Jurkat, Clone E6-1 (cell line): ENCODE measurements at regions not wholly inside any gene's neighbourhood (a gene's known extent, or its start where the extent isn't known, plus 50 kb on each side); places are given as distances from the start of the nearest gene placed in this dataset.

ENCODE experiments used
- DNase-seq: peaks from one replicate; pipeline ENCODE4 v3.0.0-alpha.2; 2011; ENCODE audit warnings: low read depth, low spot score
- H3K4me3 ChIP-seq: 2 replicates; pipeline ENCODE4 v1.5.1; 2011; ENCODE audit warnings: mild to moderate bottlenecking, low read length, control low read depth, moderate library complexity

DNA sequence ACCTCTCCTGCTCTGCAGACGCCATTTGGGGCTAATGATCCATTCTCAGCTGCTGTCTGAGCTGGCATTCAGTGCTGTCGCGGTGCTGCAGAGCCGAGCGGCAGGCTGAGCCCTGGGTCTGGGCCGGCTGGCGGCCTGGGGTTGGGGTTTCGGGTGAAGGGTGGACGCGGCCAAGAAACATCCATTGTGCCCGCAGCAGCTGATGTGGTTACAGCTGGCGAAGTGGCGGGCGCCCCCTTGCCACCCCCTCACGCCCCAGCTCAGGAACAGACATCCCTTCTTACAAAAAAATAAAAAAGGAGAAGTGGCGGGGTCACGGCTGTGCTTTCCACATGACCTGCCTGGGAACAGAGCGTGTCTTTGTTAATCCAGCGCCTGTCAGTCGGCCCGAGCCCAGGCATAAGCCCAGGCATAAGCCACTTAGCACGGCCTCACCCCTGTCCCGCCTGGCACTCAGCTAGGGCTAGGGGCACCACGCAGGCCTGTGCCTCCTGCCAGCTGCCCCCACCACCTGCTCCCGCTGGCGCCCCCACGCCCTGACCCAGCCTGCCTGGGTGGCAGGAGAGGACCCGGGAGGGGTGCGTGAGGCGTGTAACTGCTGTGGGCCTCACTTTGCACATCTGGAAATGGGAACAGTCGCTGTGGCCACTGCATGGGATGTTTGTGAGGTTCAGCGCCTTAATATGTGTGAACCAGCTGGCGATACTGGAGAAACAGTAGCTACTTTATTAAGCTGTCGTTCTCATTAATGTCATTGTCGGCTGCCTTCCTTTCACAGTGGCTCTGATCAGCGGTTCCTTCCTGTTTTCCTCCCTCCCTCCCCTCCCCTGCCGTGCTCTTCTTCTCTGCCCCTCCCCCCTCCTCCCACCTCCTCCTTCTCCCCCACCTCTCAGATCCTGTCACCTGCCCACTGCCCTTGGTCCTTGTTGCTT lies 197.7 kb upstream of the CIBAR2 start:
- H3K4me3 ChIP-seq: no peak overlapping the region
- DNase-seq: peak; percentile 48

DNA sequence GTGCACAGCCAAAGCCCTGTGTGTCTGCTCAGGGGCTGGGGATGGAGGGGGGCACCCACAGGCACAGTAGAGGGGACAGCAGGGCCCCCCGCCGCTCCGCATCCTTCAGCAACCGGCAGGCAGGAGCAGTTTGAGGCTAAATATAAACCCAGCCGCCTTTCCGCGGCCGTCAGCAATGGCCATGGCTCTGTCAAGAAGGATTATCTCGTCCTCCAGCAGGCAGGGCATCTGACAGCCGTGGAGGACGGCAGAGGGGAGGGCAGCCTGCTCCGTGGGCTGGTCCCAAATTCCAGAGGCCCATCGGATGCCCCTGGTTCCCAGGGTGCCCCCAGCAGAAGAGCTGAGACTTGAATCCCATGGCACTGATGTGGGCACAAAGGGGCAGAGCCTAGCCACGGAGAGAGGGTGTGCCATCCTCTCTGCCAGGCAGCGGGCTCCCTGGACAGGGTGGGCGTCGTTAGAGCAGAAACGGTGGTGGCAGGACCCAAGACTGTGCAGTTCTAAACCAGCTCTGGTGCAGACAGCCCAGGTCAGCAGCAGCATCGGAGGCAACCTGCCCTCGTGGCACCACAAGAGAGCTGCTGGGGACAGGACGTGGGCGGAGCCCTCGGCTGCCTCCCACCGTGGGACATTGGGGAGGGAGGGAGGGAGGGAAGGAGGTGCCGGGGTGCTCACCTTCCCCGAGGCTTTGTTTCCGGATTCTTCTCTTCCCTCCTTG lies 198.8 kb upstream of the CIBAR2 start:
- no peak overlapping the region for H3K4me3 ChIP-seq
- DNase-seq: no peak

GRCh38 chr16:85311741-85312140 lies 199.5 kb upstream of the CIBAR2 start:
- DNase-seq: no peak
- no peak overlapping the region for H3K4me3 ChIP-seq

GRCh38 chr16:85312174-85312573 lies 199.9 kb upstream of the CIBAR2 start:
- no peak overlapping the region for H3K4me3 ChIP-seq
- no peak for DNase-seq

DNA sequence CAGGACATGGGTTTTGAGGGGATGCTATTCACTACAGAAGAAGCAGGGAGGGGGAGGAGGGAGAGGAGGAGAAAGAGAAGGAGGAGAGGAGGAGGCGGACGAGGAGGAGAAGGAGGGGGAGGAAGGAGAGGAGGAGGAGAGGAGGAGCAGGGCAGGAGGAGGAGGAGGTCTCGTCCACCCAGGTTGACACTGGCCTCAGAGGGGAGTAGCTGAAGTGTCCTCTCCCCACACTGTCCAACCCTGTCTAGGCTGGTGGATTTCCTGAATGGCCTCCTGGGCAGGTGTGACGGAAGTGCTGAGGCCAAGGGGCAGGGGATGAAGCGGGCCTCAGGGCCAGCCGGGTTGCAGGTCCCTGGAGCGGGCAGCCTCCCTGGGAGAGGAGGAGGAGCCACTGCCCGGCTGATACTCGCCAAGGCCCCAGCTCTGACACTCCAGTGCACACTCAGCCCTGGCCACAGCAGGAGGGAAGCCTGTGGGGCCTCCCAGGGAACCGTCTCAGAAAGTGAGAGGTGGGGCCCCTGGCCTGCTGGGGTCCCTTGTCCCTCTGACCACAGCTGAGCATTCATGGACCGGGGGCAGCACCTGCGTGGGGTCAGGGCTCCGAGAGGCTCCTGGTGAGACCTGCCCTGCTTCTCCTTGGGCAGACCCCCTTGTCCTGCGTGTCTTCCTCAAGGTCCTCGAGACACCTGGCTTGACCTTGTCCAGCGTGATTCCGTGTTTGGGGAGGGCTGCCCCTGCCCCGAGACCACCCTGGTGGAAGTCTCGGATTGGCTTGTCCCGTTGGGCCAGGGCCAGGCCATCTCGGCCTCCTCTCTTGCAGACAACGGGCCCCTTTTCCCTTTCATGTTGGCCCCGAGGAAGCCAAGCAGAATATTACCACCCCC lies 200.6 kb upstream of the CIBAR2 start:
- no peak overlapping the region for H3K4me3 ChIP-seq
- no peak for DNase-seq

GRCh38 chr16:85313526-85314301 lies 201.4 kb upstream of the CIBAR2 start:
- no peak overlapping the region for H3K4me3 ChIP-seq
- DNase-seq: no peak

- no peak overlapping the region for H3K4me3 ChIP-seq
- no peak for DNase-seq
Measured at GRCh38 chr16:85314512-85314971, 202.3 kb upstream of the CIBAR2 start.

DNA sequence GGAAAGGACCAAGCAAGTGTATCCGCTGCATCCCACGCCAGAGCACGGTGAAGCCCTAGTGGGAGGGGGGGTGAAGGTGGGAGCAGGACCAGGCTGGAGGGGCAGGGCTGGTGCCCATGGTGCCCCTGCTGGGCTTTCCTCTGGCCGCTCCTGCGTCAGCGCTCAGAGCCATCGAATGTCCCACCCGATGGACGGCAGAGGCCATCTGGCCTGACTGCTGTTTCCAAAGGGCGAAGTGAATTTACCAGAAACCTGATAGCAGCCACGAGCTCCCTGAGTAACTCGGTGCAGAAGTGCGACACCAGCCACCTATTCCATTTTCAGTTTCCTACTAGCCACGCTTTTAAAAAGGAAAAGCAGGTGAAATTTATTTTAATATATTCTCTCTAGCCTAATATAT lies 203.6 kb upstream of the CIBAR2 start:
- DNase-seq: no peak

DNA sequence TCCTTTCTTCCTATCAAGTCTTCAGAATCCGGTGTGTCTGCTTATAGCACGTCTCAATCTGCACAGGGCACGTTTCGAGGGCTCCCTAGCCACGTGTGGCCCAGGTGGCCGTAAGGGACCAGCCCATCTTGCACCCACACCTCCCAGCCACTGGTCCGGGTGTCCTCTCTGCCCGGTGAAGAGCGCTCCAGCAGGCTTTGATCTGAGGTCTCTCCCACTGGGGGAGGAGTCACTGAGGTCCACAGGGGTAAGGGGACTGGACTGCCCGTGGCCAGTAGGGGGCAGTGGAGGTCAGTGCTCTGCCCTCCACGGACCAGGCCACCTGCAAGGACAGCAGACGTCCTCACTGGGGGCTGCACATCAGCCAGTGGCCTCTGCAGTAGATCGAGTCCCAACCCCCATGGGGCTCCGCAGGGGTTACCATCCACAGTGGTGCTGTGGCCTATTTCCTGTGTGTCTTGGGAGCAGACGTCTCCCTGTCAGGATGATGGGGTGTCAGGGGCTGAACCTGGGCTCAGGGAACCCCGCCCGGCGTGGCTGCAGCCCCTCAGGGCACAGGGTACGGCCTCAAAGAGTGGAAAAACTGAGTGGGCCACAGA lies 204.1 kb upstream of the CIBAR2 start:
- no peak for DNase-seq
- H3K4me3 ChIP-seq: no peak overlapping the region

More for the DNA sequence above, 203.6 kb upstream of the CIBAR2 start:
- H3K4me3 ChIP-seq: no peak overlapping the region

GRCh38 chr16:85316944-85317343 lies 204.7 kb upstream of the CIBAR2 start:
- DNase-seq: no peak

DNA sequence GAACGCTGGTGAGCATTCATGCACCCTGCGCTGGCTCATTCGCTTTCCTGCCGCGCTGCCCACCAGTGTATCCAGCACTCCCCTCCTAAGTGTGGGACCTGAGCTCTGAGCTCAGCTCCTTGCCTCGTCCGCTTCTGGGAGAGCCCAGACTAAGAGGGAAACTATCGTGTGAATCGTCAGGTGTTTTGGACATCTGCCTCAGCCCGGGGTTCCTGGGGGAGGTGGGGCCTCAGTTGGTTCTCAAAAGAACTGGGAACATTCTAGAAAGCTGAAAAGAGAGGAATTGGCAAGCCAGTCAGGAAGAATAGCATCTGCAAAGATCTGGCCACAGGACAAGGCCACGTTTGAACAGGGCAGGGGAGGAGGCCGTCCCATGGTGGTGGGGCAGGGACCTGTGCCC lies 205.4 kb upstream of the CIBAR2 start:
- DNase-seq: no peak
- H3K4me3 ChIP-seq: no peak overlapping the region

More at GRCh38 chr16:85316944-85317343, 204.7 kb upstream of the CIBAR2 start:
- no peak overlapping the region for H3K4me3 ChIP-seq

- DNase-seq: no peak
- H3K4me3 ChIP-seq: no peak overlapping the region
Measured at GRCh38 chr16:85319208-85319983, 207.1 kb upstream of the CIBAR2 start.

- H3K4me3 ChIP-seq: no peak overlapping the region
- DNase-seq: no peak
Measured at GRCh38 chr16:85319984-85320440, 207.7 kb upstream of the CIBAR2 start.

DNA sequence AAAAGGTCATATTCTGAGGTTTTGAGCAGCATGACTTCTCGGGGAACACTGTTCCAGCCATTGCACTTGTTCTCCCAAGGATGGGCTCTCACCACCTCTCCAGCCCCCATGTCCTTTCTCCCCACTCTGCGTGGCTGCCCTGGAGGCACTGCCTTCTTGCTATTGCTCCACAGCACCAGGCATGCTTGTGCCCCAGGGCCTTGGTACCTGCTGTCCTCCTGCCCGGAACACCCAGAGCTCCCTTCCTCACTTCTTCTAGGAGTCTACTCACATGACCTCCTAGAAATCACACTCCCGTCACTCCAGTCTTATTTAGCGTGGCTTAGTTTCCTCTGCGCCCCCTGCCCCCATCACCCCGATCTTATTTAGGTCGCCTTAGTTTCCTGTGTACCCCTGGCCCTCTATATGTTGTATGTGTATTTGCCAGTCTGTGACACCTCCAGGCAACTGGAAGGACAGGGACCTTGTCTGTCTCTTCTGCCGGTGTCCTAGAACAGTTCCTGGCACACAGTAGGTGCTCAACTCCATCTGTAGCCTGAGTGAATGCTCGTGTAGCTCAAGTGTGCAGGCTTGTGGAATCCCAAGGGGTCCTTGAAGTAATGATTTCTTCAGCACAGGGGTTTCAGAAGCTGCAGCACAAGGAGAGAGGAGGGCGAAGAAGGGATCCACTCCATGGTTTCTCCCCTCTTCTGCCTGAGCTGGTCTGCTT lies 208.6 kb upstream of the CIBAR2 start:
- H3K4me3 ChIP-seq: no peak overlapping the region
- DNase-seq: no peak

- H3K4me3 ChIP-seq: no peak overlapping the region
- no peak for DNase-seq
Measured at GRCh38 chr16:85321509-85322271, 209.4 kb upstream of the CIBAR2 start.
